ENCODE measurements at regions not wholly inside any gene's neighbourhood (a gene's known extent, or its start where the extent isn't known, plus 50 kb on each side); places are given as distances from the start of the nearest gene placed in this dataset.

- no peak for TF ChIP-seq CTCF (IDR thresholded peaks at IDR 0.05; ENCODE audit: poor library complexity)
- no peak for TF ChIP-seq EZH2 (IDR thresholded peaks at IDR 0.05; ENCODE audit: borderline replicate concordance)
- TF ChIP-seq EZH2phosphoT487 (IDR thresholded peaks at IDR 0.05; ENCODE audit: low read depth, severe bottlenecking, unreplicated experiment): no peak
Measured at GRCh38 chr4:102157984-102158383, 187.3 kb downstream of the SLC39A8 start.
